ENCODE measurements at regions not wholly inside any gene's neighbourhood (a gene's known extent, or its start where the extent isn't known, plus 50 kb on each side); places are given as distances from the start of the nearest gene placed in this dataset.
A peak's percentile ranks its signal among the peaks of the same experiment; 100 is the strongest.

DNA sequence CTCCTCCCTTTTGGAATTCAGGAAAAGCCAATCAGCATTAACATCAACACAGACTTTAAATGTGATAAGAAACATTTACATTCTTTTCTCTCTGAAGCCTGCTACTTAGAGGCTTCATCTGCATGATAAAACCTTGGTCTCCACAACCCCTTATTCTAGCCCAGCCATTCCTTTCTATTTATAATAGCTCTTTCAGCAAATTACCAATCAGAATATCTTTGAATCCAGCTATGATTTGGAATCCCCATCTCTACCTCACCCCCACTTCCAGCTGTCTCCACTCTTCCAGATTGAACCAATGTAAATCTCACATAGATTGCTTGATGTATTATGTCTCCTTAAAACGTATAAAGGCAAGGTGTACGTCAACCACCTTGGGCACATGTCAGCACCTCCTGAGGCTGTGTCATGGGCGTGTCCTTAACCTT, 139.7 kb downstream of the TUSC7 start:
- DNase-seq: no peak

- DNase-seq: no peak
Observed at GRCh38 chr3:116852803-116853202, 143.2 kb downstream of the TUSC7 start.

- DNase-seq: no peak
Observed at GRCh38 chr3:116863270-116863770, 153.7 kb downstream of the TUSC7 start.

- DNase-seq: peak; percentile 27
Observed at GRCh38 chr3:116863822-116864589, 154.4 kb downstream of the TUSC7 start.

DNA sequence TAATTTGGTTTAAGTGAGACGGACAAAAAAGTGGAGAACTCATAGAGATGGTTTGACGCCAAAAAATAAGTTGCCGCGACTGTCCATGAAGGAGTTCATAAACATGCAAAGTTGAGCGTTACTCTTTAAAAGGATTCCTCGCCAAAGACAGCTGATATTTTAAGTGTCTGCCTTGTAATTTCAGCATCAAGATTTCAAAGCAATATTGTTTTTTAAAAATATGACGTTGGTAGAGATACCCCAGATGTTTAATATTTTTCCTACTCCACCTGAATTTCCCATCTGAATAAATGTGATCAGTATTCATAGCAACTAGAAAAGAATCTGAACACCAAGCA, 155.0 kb downstream of the TUSC7 start:
- DNase-seq: no peak

GRCh38 chr3:116870379-116870778, 160.8 kb downstream of the TUSC7 start:
- DNase-seq: no peak

DNA sequence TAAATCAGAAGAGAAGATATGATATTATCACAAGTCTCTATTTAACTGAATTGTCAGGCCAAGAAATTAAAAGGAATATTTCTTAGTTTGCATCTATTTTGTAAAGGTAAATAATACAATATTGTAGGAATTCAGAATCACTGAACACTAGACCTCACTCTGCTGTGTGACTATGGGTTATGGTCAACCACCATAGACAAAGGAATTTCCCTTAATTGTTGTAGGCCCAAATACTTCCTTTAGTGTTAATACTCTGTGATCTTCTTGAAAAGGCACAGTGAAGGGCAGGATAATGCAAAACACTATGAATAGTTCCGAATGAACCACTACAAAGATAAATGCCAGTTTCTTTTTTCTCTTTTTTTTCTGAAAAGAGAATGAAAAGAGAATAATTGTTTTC, 162.3 kb downstream of the TUSC7 start:
- no peak for DNase-seq

DNA sequence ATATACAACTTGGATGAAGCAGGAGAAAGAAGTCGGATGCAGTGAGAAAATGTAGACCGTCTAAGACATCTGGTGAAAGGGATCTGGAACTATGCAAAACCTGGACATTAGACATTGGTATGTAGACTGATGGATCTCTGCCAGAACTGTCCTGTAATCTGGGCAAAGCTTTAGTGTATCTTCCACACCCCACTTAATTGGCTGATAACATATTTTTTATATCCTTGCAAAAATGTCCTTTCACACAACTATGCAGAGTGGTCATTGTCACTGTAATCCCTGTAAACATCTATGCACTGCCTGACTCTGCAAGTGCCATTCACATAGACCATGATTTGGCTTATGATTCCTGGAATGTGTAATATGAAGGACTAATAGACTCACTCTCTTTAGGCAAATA, 163.1 kb downstream of the TUSC7 start:
- DNase-seq: no peak

DNA sequence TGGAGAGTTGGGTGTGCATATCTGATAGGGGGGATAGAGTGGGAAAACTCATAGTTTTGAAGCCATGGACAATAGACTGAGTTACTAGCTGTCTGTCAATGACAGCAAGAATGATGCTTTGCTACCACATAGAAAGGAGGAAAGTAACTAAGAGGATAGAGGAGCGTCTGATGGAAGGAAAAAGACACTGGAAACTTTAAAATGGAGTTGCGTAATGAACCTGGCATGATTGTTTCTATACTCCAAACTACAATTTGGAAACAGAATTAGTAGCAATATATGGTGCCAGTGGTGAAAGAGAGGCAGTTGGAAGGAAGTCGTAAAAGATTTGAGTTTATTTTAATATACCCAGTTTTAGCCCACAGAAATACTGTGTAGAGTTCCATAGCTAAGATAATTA, 163.6 kb downstream of the TUSC7 start:
- DNase-seq: no peak

- no peak for DNase-seq
Observed at GRCh38 chr3:116877968-116878367, 168.4 kb downstream of the TUSC7 start.

- DNase-seq: no peak
Observed at GRCh38 chr3:116886202-116886893, 176.8 kb downstream of the TUSC7 start.

DNA sequence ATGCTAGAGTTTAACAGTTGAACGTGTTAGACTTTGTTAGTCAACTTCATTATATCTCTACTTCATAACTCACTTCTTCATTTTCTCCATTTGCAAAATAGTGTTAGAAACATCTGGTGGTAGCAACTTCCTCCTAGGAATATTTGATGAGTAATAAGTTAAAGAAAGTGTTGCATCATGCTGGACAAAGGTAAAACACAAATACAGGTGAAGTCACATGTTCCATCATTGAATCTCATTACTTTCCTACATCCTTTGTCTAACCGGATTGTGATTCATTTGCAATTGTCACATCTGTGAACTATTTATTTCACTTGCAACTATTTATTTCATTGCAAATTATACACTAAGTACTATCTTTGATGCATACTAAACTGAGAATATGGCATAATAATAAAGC, 186.5 kb downstream of the TUSC7 start:
- no peak for DNase-seq

- DNase-seq: no peak
Observed at GRCh38 chr3:116897382-116897781, 187.8 kb downstream of the TUSC7 start.

- DNase-seq: no peak
Observed at GRCh38 chr3:116899253-116899652, 189.7 kb downstream of the TUSC7 start.

GRCh38 chr3:116905334-116905733, 195.8 kb downstream of the TUSC7 start:
- no peak for DNase-seq

- DNase-seq: no peak
Observed at GRCh38 chr3:116905794-116906193, 196.2 kb downstream of the TUSC7 start.

DNA sequence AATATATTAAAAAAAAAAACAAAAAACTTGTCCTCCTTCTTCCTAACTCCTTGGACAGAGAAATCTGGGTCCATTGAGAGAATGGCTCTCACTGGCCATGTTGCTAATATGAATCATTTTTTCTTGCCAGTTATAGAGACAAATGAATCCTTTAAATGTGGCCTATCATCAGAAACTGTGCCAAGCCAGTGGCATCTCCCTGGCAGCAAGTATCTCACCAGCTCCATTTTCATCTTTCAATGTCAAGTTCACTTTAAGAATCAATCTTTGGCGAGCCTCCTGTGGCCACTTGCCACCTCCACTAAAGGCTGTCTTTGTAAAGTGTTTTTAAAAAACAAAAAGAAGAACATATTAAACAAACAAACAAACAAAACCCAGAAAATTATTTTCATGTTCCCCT, 202.5 kb downstream of the TUSC7 start:
- DNase-seq: no peak

- no peak for DNase-seq
Observed at GRCh38 chr3:116914004-116914403, 204.4 kb downstream of the TUSC7 start.

GRCh38 chr3:116916836-116917235, 207.3 kb downstream of the TUSC7 start:
- DNase-seq: no peak

GRCh38 chr3:116920826-116921610, 211.4 kb downstream of the TUSC7 start:
- no peak for DNase-seq

DNA sequence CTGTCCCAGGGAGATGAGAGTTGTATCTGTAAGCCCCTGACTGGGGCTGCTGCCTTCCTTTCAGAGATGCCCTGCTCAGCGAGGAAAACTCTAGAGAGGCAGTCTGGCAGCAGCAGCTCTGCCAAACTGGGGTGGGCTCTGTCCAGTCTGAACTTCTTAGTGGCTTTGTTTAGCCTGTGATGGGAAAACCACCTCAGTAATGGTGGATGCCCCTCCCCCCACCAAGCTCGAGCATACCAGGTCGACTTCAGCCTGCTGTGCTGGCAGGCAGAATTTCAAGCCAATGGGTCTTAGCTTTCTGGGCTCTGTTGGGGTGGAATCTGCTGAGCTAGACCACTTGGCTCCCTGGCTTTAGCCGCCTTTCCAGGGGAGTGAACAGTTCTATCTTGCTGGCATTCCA, 218.3 kb downstream of the TUSC7 start:
- no peak for DNase-seq

- DNase-seq: no peak
Observed at GRCh38 chr3:116929505-116930222, 220.1 kb downstream of the TUSC7 start.

DNA sequence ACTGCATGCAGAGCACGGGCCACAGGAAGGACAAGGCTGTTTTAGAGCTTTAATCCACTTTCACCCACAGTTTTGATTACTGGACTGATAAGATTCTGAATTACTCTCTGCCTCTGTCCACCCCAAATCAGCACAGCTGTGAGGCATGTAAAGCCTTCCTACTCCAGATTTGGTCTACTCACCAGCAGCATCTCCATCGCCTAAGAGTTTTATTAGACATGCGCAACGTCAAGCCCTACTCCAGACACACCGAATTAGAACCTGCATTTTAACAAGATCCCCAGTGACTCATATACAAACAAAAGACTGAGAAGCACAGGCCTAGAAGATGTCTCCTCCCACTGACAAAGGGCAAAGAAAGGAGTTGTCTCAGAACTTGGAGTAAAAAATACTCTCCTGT, 221.2 kb downstream of the TUSC7 start:
- DNase-seq: no peak
